IPS-15b (cell line): ENCODE measurements at regions not wholly inside any gene's neighbourhood (a gene's known extent, or its start where the extent isn't known, plus 50 kb on each side); places are given as distances from the start of the nearest gene placed in this dataset.

Source experiments
- H3K27me3 ChIP-seq: one replicate; pipeline ENCODE4 v1.6.1; 2013; ENCODE audit warnings: low read length; ENCODE audit not compliant: control insufficient read depth, insufficient read depth
- H3K36me3 ChIP-seq: one replicate; pipeline ENCODE4 v1.6.1; 2013; ENCODE audit warnings: low read length; ENCODE audit not compliant: control insufficient read depth, insufficient read depth
- H3K4me1 ChIP-seq: one replicate; pipeline ENCODE4 v1.6.1; 2013; ENCODE audit warnings: mild to moderate bottlenecking, low read length; ENCODE audit not compliant: control insufficient read depth, insufficient read depth
- H3K4me3 ChIP-seq: one replicate; pipeline ENCODE4 v1.5.1; 2013; ENCODE audit warnings: low read depth, low read length
- H3K9ac ChIP-seq: one replicate; pipeline ENCODE4 v1.6.1; 2013; ENCODE audit warnings: low read depth, mild to moderate bottlenecking, low read length
- H3K9me3 ChIP-seq: one replicate; pipeline ENCODE4 v1.6.1; 2013; ENCODE audit warnings: mild to moderate bottlenecking, low read length; ENCODE audit not compliant: control insufficient read depth, insufficient read depth

DNA sequence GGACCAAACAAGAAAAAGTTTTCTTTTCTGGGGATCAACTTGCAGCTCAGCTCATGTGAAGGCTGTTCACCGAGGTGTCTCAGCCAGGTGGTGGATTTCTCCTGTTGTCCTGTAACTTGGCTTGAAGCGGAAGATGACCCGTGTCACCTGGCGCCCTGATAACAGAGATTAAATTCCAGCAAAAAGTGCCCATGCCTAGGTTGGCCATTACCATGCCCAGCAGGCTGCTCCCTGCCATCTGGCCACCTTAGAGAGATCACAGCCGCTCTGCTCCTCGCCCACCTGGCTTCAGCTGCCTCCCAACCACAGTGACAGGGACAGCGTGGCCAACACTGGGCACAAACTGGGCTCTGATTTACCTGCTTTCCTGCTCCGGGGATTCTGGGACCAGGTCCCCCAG lies 149.5 kb downstream of the ZBTB18 start:
- no peak overlapping the region for H3K9ac ChIP-seq
- no peaks in the 10 kb centered on the region for H3K4me1 ChIP-seq
- H3K4me3 ChIP-seq: no peak overlapping the region
- no peaks in the 10 kb centered on the region for H3K27me3 ChIP-seq
- H3K9me3 ChIP-seq: no peaks in the 10 kb centered on the region
- H3K36me3 ChIP-seq: no peaks in the 10 kb centered on the region

DNA sequence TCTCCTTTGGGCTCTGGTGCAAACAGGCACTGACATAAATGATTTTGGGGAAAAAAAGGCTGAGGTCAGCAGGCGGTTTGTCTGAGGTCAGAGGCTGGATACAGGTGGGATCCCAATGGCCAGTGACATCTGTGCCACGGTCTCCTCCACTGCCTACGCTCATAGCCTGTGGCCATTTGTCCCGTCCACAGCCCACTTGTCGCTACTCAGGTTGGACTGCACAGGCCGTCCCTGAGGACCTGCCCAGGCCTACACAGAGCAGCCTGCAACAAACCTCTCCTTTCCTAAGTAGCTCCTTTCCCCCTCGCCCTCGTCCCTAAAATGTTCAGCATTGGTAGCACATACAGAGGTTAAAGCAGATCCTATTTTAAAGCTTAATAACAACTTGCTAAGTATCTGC lies 150.7 kb downstream of the ZBTB18 start:
- H3K9me3 ChIP-seq: no peaks in the 10 kb centered on the region
- no peaks in the 10 kb centered on the region for H3K27me3 ChIP-seq
- no peak overlapping the region for H3K4me3 ChIP-seq
- no peak overlapping the region for H3K9ac ChIP-seq
- no peaks in the 10 kb centered on the region for H3K4me1 ChIP-seq
- no peaks in the 10 kb centered on the region for H3K36me3 ChIP-seq

DNA sequence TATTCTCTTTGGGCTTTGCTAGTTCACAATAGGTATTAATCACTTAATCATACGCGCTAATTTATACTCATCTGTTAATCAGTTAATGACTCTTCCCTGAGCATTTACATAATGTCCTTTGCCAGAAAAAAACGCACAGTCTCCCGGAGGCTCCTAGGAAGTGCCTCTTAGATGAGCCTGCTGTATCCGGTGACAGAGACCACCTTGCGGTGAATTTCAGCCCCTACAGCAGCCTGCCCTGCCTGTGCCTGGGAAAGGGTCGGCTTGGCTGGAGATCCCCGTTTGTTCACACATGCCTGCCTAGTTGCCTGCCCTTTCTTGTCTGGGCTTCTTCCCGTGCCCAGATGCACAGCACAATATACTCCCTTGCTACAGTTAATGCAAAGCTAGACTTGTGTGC lies 152.9 kb downstream of the ZBTB18 start:
- H3K9ac ChIP-seq: no peak overlapping the region
- no peaks in the 10 kb centered on the region for H3K9me3 ChIP-seq
- no peaks in the 10 kb centered on the region for H3K27me3 ChIP-seq
- no peaks in the 10 kb centered on the region for H3K4me1 ChIP-seq
- no peak overlapping the region for H3K4me3 ChIP-seq
- no peaks in the 10 kb centered on the region for H3K36me3 ChIP-seq

- Histone ChIP-seq H3K36me3 (no peaks in the 10 kb centered on the region), H3K27me3 (no peaks in the 10 kb centered on the region), H3K4me3 (no peak overlapping the region), H3K4me1 (no peaks in the 10 kb centered on the region), H3K9ac (no peak overlapping the region), H3K9me3 (no peaks in the 10 kb centered on the region)
These were observed 154.1 kb downstream of the ZBTB18 start for GRCh38 chr1:244205171-244205570.

- Histone ChIP-seq H3K4me1 (no peaks in the 10 kb centered on the region), H3K9ac (no peak overlapping the region), H3K9me3 (no peaks in the 10 kb centered on the region), H3K27me3 (no peaks in the 10 kb centered on the region), H3K4me3 (no peak overlapping the region), H3K36me3 (no peaks in the 10 kb centered on the region)
These were observed 154.8 kb downstream of the ZBTB18 start for GRCh38 chr1:244205906-244206305.

DNA sequence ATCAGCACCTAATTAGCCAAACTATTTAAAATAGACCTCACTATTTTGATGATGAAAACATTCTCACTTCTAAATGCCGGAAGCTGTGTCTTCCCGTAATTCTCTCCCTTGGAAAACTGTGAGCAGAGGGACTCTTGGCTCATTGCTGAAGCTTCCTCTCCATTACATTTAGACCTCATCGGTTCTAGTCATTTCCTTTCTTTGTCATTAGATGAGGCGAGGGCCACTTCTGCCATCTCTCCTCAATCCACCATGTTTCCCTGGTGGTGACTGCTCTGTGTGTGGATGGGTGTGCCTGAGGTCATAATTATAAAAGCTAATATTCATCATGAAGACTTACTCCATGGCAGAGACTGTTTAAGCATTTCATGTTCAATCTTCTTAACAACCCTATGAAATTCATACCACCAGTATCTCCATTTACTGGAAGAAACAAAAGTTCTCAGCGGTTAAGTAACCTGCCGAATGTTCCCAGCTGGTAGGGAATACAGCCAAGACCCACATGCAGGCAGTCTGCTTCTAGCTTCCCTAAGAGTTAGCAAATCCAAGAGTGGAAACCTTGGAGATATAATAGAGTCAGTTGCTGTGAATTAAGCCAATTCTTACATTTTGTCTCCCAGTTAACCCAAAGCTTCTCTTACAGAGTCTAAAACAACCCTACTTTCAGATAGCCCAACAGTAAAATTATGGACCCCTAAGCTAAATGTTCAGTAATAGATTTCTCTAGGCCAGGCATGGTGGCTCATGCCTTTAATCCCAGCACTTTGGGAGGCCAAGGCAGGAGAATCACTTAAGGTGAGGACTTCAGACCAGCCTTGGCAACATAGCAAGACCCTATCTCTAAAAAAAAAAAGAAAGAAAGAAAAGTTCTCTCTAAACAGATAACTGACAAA lies 156.2 kb downstream of the ZBTB18 start:
- Histone ChIP-seq H3K4me3 (no peak overlapping the region), H3K9me3 (no peaks in the 10 kb centered on the region), H3K27me3 (no peaks in the 10 kb centered on the region), H3K4me1 (no peaks in the 10 kb centered on the region), H3K36me3 (no peaks in the 10 kb centered on the region), H3K9ac (no peak overlapping the region)

DNA sequence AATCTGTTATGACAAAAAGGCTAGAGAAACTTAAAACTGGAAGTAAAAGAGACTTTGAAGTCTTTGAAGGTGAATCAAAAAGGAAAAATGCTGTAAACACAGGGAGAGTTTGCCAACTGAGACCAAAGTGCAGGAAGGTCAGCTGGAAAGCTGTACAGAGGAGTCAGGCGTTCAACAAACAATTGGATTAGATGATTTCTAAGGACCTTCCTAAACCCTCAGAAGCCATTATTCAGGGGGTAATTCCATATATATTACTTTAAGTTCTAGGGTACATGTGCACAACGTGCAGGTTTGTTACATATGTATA lies 156.8 kb downstream of the ZBTB18 start:
- H3K9me3 ChIP-seq: no peaks in the 10 kb centered on the region
- no peak overlapping the region for H3K4me3 ChIP-seq
- H3K27me3 ChIP-seq: no peaks in the 10 kb centered on the region
- no peak overlapping the region for H3K9ac ChIP-seq
- H3K36me3 ChIP-seq: no peaks in the 10 kb centered on the region
- H3K4me1 ChIP-seq: no peaks in the 10 kb centered on the region

DNA sequence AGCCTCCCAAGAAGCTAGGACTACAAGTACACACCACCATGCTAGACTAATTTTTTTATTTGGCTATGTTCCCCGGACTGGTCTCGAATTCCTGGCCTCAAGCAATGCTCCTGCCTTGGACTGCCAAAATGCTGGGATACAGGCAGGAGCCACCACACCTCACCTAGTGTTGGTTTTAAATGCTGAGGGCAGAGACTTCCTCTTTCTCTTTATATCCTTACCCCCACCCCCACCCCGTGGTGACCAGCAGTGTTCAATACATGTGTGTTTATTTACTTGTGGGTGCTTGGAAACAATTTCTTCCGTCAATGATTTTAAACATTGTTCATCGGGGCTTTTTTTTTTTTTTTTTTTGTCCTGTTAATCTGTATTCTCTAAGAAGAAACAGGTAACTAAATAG lies 158.9 kb downstream of the ZBTB18 start:
- H3K4me3 ChIP-seq: no peak overlapping the region

DNA sequence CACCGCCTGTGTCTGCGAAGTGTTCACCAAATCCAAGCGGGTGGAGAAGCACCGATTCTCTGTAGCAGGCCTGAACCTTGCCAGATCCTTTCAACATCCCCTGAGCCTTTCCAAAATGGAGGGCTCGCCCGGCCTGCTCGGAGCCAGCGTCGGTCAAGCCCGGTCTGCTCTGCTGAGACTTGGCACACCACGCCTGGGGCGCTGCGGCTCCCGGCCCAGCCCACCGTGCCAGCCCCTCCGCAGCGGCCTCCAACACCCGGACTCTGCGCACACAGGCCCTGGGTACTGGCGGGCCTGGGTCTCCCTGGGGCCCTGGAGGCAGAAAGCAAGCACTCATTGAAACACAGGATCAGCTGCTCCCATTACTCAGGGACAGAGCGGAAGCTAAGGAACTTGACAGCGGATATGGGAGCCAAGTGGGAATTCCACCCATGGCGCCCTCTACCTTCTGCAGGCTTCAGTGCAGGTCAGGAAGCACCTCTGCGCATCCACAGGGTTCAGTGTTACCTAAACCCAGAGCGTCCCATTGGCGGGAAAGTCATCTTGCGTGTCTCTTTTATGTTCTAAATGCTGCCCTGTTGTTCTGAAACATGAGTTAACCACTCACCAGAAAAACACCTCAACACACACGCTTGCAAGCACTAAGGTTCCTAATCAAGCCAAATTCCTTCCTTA lies 159.9 kb downstream of the ZBTB18 start:
- no peaks in the 10 kb centered on the region for H3K36me3 ChIP-seq
- no peak overlapping the region for H3K9ac ChIP-seq
- H3K9me3 ChIP-seq: no peaks in the 10 kb centered on the region
- H3K4me3 ChIP-seq: no peak overlapping the region
- no peaks in the 10 kb centered on the region for H3K27me3 ChIP-seq
- H3K4me1 ChIP-seq: no peaks in the 10 kb centered on the region

More for the DNA sequence above, 158.9 kb downstream of the ZBTB18 start:
- Histone ChIP-seq H3K27me3 (no peaks in the 10 kb centered on the region), H3K9me3 (no peaks in the 10 kb centered on the region), H3K4me1 (no peaks in the 10 kb centered on the region), H3K9ac (no peak overlapping the region), H3K36me3 (no peaks in the 10 kb centered on the region)

DNA sequence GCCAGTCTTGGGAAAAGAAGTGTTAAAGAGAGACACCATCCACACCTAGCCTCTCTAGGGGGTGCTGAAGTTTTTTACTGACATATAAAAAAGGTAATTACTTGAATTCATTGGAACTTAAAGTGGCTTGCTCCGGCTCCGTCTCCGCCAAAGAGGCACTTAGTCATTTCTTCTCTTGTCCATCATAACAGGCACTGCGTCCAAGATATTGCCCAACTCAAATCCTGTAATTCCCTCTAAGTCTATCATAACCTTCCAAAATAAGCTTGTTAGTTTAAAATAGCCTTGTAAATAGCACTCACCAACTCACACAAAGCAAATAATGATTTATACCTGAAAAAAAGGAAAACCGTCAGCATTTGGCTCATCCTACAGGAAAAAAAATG lies 160.5 kb downstream of the ZBTB18 start:
- H3K36me3 ChIP-seq: no peaks in the 10 kb centered on the region

DNA sequence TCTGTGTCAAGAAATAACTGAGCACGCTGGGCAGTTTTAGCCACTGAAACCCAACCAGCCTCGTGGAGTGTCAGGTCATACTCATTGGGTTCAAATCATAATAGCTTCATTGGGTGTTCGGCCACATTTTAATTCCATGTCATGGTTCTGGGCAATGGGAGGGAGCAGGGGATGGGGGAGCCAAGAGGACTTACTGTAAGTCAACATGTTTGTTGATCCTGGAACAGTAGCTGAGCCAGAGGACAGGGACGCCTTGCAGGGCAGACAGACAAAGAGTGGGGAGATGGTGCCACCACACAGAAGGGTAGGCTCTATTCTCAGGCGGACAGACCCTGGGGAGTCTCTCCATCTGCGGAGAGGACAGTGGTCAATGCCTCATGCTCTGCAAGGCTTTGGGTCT lies 161.1 kb downstream of the ZBTB18 start:
- H3K4me1 ChIP-seq: no peaks in the 10 kb centered on the region
- no peak overlapping the region for H3K9ac ChIP-seq
- no peak overlapping the region for H3K4me3 ChIP-seq
- no peaks in the 10 kb centered on the region for H3K36me3 ChIP-seq
- no peaks in the 10 kb centered on the region for H3K27me3 ChIP-seq
- no peaks in the 10 kb centered on the region for H3K9me3 ChIP-seq

More for the DNA sequence above, 160.5 kb downstream of the ZBTB18 start:
- no peak overlapping the region for H3K4me3 ChIP-seq
- no peaks in the 10 kb centered on the region for H3K27me3 ChIP-seq
- H3K9me3 ChIP-seq: no peaks in the 10 kb centered on the region
- H3K4me1 ChIP-seq: no peaks in the 10 kb centered on the region
- no peak overlapping the region for H3K9ac ChIP-seq

DNA sequence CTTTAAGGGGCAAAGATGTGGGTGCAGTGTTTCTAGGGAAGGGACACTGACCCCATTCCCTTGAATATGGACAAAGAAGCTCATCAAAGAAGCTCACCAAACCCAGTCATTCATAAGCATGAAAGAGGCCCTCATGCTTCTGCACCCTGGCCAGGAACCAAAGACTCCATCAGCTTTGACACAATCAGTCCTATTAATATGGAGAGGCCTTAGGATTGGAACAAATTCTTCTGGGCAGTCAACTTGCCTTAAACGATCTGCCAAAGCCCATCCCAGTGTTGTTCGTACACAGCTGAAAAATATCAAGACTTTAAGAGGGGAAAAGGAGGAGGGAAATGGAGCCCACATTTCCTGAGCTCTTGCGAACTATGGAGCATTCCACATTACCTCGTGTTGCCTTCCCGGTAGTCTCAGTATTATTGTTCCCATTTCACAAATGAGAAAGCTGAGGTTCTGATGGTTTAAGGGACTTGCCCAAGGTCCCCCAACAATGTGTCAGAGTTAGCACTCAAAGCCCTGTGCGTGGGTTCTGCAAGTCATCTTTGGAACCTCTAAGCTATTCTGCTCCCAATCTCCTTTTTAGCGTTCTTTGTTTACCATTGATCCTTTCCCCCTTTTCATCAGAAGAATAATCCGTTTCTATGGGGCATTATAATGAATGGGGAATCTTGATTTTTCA lies 161.9 kb downstream of the ZBTB18 start:
- Histone ChIP-seq H3K27me3 (no peaks in the 10 kb centered on the region), H3K4me1 (no peaks in the 10 kb centered on the region), H3K9ac (no peak overlapping the region), H3K9me3 (no peaks in the 10 kb centered on the region), H3K36me3 (no peaks in the 10 kb centered on the region), H3K4me3 (no peak overlapping the region)
